GM10266 (cell line): ENCODE measurements at regions not wholly inside any gene's neighbourhood (a gene's known extent, or its start where the extent isn't known, plus 50 kb on each side); places are given as distances from the start of the nearest gene placed in this dataset.

Source experiments
- DNase-seq: peaks from one replicate; pipeline ENCODE4 v3.0.0; 2012; ENCODE audit errors: extremely low spot score
- TF ChIP-seq, protein P1 (sequence below): IDR thresholded peaks from 2 replicates; pipeline ENCODE4 v1.5.1; 2012; ENCODE audit warnings: mild to moderate bottlenecking, low read depth; ENCODE audit not compliant: control insufficient read depth, insufficient read depth; ENCODE audit errors: missing control alignments

DNA sequence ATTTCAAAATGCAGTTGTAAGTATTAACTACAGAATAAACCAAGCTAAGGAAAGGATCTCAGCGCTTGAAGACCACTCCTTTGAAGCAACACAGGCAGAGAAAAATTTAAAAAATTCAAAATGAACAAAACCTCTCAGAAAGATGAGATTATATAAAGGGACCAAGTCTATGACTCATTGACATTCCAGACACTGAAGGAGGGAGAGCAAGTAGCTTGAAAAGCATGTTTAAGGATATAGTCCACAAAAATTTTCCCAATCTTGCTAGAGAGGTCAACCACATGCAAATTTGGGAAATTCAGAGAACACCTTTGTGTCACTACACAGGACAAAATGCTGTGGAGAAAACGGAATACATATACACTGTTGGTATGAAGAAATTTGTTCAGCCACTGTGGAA, 112.6 kb upstream of the MC4R start:
- DNase-seq, result no peak
- TF ChIP-seq, protein P1, sequence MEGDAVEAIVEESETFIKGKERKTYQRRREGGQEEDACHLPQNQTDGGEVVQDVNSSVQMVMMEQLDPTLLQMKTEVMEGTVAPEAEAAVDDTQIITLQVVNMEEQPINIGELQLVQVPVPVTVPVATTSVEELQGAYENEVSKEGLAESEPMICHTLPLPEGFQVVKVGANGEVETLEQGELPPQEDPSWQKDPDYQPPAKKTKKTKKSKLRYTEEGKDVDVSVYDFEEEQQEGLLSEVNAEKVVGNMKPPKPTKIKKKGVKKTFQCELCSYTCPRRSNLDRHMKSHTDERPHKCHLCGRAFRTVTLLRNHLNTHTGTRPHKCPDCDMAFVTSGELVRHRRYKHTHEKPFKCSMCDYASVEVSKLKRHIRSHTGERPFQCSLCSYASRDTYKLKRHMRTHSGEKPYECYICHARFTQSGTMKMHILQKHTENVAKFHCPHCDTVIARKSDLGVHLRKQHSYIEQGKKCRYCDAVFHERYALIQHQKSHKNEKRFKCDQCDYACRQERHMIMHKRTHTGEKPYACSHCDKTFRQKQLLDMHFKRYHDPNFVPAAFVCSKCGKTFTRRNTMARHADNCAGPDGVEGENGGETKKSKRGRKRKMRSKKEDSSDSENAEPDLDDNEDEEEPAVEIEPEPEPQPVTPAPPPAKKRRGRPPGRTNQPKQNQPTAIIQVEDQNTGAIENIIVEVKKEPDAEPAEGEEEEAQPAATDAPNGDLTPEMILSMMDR, result no peak

DNA sequence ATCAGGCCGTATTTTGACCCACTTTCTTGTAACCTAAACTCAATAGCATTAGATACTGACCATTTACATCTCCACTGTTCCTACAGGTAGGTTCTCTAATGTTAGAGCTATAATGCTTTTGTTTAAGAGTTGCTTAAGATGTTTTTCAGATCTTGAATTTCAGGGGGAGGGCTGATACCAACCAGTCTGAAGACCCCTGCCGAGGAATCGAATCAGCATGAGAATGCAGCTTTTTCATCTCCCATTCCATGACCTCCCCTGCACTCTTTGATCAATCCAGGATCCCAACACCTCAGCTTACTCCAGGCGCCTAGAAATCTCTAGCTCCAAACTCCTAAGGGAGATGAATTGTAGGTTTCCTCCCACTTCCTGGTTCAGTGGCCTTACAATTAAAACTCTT, 120.5 kb upstream of the MC4R start:
- DNase-seq, result no peak
- TF ChIP-seq, protein P1, result no peak

DNA sequence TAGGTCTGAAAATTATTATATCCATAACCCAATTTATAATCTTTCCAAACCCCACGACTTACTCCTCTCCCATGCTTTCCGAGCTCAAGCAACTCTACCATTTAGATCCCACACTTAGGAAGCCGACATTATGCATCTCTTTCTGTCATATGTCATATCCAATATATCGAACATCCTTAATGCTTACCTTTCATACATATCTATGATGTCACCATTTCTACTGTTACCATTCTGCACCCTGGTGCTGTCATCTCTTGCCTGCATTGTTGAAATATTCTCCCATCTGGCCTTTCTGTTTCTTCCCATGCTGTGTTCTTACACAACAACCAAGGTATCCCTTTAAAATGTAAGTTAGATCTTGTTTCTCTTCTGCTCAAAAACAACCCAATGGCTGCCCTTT, 127.1 kb upstream of the MC4R start:
- DNase-seq, result no peak
- TF ChIP-seq, protein P1, result no peak

DNA sequence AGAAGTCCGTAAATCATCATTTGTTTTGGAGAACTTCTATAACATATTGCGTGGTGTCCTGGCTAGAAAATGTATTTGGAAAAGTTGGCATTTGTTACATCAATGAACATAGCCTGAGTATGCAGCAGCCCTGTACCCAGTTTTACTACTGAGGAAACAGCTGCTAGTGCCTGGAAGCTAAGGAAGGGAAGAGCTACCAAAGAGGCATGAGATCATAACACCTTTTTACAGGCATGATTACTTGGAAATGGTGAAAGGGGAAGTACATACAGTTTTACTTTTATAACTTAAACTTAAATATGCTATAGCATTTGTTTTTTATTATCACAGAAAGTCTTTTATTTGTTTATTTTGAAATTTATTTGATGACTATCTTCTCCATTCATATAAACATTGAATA, 128.4 kb upstream of the MC4R start:
- DNase-seq, result no peak
- TF ChIP-seq, protein P1, result no peak

DNA sequence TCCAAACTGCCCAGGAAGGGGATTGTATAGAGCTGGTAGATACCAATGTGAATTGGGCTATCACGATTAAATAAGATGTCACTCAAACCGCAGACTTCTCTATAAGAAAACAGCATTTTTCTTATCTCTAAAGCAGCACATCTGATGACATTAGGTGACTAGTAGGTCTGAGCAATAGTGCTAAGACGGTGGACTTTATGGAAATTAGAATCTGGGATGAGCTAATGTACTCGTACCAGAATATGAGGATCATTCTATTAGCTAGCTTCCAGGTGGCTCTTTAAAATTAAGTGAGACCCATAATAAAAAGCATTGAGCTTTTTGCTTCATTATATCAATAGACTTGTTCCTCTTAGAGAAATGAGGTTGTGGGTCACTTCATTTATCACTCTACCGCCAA, 130.0 kb upstream of the MC4R start:
- TF ChIP-seq, protein P1, result no peak
- DNase-seq, result no peak

DNA sequence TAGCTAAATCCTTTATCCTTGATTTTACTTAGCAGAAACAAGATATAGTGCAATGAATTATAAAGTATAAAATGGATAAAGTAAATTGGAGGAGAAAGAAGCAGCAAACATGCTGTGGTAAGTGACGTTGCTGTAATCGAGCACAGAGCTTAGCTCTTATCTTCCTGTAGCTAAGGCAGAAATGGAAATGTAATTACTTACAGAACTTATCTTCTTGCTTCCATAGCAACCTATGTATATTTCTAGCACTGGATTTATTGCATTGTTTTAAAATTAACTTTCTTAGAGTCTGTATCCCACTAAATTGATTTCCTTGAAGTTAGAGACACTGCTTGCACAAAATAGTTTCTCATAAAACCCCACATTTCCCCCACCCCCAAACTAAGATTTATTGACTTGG, 130.6 kb upstream of the MC4R start:
- DNase-seq, result no peak
- TF ChIP-seq, protein P1, result no peak

DNA sequence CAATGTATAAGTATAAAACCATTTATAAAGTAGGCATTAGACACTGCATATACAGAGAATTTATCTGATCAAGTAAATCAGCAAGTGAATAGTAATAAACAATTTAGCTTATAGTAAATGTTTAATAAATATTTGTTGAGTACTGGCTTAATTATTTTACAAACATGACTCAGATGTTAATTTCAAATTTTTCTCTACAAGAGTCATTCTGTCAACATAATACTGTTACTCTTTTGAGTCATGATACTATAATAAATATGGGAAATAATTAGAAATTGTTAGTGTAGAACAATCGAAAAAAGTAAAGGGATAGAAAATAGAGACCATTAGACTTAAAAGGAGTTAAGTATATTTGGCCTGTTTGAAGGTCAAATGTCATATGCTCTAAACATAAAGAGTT, 133.6 kb upstream of the MC4R start:
- TF ChIP-seq, protein P1, result no peak
- no peak for DNase-seq

DNA sequence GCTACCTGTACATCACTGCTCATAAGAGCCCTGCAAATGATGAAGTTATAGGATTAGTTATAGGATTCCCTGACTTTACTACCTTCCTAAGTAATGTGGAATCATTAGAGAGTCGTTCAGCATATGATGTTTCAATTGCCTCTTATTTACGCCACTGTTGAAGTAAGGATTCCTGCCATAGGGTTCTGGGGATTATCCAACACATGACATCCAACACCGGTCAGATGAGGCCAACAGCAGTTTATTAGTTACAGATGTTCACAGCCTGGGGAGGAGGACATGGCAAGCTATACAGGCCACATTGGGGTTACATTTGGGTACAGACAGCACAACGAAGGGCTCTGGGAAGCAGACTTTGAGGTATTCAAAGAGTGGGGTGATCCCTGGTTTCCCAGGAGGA, 134.1 kb upstream of the MC4R start:
- TF ChIP-seq, protein P1, result no peak
- DNase-seq, result no peak
